ENCODE measurements at regions not wholly inside any gene's neighbourhood (a gene's known extent, or its start where the extent isn't known, plus 50 kb on each side); places are given as distances from the start of the nearest gene placed in this dataset.

GRCh38 chr6:93549868-93550267, 130.5 kb upstream of the EPHA7 start:
- DNase-seq (ENCODE audit: low spot score): no peak

GRCh38 chr6:93524671-93525451, 105.5 kb upstream of the EPHA7 start:
- no peak for DNase-seq (ENCODE audit: low spot score)

DNA sequence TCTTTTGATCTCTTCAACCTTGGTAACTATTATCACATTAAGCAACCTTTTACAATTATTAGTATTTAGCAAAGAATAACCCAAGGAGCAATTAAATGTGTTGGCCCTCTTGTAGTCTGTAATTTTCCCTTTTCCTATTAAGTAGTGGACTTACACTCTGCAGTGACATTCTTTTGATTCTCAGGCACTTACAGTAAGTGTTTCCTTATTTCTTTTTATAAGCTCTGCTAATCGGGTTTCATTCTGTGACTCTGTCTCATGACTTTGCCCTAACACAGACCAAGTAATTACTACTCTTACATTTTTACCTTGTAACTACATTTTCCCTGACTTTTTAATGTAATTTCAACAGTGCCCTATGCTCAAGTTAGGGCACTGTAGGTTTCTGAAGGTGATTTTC, 104.0 kb upstream of the EPHA7 start:
- no peak for DNase-seq (ENCODE audit: low spot score)

DNA sequence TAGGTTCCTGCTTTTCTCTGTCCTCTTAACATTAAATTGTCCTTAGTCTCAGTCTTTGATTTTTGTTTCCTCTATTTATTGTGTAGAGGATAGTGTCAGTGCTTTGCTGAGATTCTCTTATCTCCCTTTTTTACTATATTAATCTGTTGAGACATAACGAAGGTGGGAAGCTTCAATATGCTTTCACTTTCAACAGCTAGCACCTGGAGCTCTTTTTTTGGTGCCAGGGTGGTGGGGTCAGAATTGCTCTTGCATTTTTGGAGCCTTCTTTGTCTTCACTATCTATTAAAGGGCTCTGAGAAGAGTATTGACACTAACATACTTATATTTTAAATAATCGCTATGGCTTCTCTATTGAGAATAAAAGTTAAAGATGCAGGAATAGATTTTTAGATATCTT, 97.1 kb upstream of the EPHA7 start:
- no peak for DNase-seq (ENCODE audit: low spot score)

- DNase-seq (ENCODE audit: low spot score): no peak
These were observed 96.4 kb upstream of the EPHA7 start for GRCh38 chr6:93515736-93516135.

GRCh38 chr6:93498713-93499112, 79.4 kb upstream of the EPHA7 start:
- no peak for DNase-seq (ENCODE audit: low spot score)

GRCh38 chr6:93496548-93496947, 77.2 kb upstream of the EPHA7 start:
- no peak for DNase-seq (ENCODE audit: low spot score)

DNA sequence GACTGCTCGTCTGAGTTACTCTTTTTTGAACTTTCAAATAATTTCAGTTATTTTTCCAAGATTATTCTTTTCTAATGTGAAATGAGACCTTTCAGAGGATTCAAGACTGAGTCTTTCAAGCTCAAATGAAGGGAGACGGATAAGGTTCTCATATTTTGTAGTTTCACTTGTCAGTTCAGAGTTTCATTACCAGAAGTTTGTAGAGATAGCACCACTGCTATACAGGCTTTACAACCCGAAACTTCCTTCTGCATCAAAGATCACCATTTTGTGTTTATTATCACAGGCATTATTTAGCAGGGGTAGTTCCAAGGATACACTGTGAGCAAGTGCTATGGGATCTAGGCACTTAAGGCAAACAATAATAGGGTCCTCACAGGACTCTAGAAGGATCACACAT, 74.7 kb upstream of the EPHA7 start:
- DNase-seq (ENCODE audit: low spot score): no peak

DNA sequence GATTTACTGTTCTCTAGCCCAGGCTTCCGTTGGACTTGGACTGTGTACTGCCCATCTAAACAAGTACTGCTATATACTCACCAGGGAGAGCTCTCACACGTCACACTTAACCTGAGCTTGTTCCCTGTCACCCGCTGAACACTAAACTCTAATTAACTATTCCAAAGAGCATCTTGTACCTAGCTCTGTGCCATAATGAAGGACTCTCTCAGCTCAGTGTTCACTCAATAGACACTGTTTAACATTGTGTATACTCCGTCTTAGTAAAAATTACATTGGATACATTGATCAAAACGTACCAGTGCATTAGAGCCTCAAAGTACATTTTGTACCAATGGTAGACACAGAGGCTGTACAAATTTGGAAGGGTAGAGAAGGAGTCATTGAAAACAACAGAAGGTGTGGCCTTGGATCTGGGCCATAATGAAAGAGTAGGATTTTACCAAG, 55.4 kb upstream of the EPHA7 start:
- DNase-seq (ENCODE audit: low spot score): no peak

DNA sequence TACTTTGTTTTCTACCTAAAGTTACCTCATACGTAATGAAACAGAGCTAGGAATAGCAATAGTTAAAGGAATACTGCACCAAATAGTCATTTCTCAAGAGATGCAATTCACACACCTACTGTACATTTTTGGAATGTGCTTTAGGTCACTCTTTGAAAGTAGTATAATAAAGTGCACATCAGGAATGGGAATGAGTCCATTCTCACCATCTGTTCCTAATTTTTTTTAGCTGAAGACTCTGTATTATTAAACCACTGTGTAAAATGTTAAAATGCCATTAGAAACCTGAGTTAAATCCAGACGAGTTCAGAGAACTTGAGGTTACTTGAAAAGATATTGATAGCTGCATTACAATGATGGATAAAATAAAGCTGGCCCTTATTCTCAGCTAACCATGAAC, 51.9 kb upstream of the EPHA7 start:
- no peak for DNase-seq (ENCODE audit: low spot score)

All from cerebellar cortex (tissue), 1 donor.